ENCODE measurements at regions not wholly inside any gene's neighbourhood (a gene's known extent, or its start where the extent isn't known, plus 50 kb on each side); places are given as distances from the start of the nearest gene placed in this dataset.

DNA sequence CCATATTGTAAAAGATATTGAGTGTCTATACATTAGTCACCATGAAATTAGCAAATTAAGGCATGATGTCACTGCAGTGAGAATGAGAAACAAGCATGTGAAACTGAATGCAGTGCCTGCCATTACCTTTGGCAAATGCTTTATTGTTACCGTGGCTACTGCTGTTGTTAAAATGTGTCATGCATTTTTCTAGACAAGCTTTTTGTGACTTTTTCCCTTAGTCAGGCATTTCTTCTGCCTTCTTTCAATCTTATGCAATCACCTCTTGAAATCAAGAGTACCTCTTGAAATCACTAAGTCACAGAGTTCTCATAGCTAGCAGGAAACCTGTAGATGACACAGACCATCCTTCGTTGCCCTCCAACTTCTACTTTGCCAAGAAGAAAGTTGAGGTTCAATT is 461.7 kb upstream of the TENM4 start:
- ATAC-seq (no peak), DNase-seq (ENCODE audit: low spot score) (no peak)

DNA sequence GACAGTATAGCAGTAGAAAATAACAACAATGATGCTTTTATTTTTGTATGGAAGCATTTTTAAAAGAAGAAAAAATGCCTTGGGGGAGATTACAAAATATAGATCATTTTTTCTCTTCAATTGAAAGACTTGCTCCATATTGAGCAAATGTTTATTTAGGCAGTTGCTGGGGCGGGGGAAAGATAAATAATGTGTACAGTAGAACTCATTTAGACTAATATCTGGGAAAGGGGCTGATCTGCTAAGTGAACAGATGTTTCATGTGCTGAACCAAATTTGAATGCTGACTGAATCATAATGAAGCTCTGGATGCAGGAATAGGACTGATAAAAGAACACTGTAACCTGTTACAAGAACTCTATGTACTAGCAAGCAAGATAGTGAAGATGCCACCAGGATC is 457.1 kb upstream of the TENM4 start:
- no peak for ATAC-seq
- no peak for DNase-seq (ENCODE audit: low spot score)

DNA sequence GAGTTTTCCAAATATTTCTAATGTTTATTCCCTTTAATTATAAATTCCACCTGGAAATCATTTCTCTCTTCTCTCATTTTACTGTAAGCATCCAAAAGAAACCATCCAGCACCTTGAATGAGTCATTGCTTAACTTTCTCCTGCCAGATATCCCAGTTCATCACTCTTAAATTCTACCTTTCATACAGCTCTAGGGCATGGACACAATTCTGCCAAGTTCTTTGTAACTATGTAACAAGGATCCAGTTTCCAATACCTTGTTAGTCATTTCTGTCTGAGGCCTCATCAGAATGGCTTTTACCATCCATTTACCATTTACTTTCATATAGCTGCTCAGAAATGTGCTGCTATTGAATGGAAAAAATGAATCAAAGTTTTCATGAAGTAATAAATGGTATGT is 455.4 kb upstream of the TENM4 start:
- ATAC-seq (no peak), DNase-seq (ENCODE audit: low spot score) (no peak)

DNA sequence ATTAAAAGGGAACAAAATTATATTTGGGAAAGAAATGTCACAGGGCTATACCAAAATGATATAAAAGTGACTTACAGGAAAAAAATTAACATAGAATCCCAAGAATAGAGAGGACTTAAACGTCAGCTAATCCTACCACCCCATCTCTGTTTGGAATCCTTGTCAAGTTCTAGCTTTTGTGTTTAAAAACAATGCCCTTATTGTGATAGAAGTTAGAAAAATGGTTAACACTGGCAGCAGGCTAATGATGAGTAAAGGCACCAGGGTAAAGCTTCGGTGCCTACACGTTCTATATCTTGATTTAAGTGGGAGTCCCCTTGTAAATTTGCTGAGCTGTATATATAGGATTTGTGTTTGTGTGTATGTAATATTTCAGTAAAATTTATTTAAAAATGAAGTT is 453.3 kb upstream of the TENM4 start:
- ATAC-seq (no peak), DNase-seq (ENCODE audit: low spot score) (no peak)

DNA sequence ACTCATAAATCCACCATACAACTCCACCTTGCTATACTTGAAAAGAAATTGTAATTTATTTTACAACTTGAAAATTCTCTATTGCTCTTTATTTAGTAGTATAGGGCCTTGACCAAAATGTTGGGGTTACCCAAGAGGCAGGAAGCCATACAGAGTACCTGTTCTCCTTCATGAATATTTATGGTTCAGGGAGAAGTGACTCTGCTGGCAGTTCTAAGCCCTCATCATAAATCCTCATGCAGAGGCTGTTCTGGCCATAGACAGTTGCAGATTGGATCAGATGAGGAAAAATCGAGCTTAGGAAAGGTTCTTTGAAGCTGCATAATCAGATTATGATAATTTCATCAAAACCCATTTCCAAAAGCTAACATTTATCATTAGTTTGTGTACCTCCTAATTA is 449.4 kb upstream of the TENM4 start:
- DNase-seq (ENCODE audit: low spot score) (no peak), ATAC-seq (no peak)

DNA sequence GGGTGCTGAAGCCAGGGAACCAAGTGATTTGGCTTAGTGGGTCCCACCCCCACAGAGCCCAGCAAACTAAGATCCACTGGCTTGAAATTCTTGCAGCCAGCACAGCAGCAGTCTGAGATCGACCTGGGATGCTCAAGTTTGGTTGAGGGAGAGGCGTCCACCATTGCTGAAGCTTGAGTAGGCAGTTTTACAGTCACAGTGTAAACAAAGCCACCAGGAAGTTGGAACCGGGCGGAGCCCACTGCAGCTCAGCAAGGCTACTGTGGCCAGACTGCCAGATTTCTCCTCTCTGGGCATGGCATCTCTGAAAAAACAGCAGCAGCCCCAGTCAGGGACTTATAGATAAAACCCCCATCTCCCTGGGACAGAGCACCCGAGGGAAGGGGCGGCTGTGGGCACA is 424.1 kb upstream of the TENM4 start:
- no peak for ATAC-seq
- DNase-seq (ENCODE audit: low spot score) = no peak

DNA sequence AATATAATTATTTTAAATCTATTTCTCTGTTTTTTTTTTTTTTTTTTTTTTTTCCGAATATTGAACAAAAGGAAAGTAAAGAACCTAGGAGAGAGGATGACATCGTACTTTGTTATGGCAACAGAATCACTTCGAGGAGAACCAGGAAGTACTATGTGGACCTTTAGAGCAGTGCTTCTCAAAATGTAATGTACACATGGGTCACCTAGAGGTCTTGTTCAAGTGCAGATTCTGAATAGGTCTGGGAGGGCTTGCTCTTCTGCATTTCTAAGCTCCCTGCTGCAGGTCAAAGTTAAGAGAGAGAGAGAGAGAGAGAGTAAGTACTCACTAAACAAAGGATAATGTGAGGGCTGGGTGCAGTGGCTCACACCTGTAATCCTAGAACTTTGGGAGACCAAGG is 419.5 kb upstream of the TENM4 start:
- DNase-seq (ENCODE audit: low spot score) (no peak), ATAC-seq (no peak)

DNA sequence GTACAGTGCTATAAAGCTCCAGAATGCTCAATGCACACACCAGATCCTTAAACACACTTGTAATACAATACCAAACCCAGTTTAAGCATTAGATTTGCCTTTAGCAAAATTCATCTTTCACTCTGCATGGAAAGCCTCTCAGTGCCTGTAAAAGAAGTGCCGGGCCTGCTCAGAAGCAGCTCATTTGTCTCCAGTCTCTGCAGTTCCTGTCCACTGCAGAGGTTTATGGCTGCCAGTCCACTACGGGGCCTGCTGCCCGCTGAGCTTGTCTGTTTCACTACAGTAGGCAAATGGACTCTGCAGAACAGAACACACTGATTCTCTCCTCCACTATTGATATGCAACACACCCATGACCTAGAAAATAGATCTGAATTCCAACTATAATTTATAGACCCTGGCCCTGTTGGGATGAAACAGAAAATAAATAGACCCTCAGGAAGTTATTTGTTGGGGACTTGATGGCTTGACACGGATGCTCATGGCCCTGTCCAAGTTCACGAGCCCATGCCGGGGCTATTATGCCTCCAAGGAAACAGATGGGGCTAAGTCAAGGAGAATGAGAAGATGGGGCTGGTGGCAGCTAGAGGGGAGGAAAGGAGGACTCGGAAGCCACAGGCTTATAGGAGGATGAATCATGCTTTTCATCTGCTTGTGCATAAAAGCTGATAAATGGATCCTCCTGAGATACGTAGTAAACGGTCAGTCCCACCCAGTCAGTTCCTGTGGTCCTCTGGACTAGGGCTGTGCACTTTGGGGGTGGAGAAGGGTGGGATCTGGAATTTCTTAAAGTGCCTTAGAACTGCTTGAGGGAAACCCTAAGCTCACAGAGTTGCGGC is 416.8 kb upstream of the TENM4 start:
- no peak for ATAC-seq
- no peak for DNase-seq (ENCODE audit: low spot score)

DNA sequence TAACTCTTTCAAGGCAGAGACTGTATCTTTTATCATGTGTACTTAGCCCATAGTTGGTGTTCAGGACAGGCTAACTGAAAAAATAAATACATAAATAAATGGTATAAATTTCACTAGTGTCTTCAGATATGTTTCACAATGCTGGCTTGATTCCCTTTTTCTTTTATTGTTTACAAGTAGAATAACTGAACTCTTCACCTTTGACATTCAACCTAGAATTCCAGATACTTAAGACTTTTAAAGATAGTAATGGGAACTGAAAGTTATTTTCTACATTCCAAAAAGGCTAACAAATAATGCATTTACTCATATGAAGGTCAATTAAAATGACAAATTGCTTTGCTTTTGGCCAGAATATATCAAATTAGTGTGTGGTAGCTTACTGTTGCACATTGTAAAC is 411.3 kb upstream of the TENM4 start:
- no peak for DNase-seq (ENCODE audit: low spot score)
- no peak for ATAC-seq

DNA sequence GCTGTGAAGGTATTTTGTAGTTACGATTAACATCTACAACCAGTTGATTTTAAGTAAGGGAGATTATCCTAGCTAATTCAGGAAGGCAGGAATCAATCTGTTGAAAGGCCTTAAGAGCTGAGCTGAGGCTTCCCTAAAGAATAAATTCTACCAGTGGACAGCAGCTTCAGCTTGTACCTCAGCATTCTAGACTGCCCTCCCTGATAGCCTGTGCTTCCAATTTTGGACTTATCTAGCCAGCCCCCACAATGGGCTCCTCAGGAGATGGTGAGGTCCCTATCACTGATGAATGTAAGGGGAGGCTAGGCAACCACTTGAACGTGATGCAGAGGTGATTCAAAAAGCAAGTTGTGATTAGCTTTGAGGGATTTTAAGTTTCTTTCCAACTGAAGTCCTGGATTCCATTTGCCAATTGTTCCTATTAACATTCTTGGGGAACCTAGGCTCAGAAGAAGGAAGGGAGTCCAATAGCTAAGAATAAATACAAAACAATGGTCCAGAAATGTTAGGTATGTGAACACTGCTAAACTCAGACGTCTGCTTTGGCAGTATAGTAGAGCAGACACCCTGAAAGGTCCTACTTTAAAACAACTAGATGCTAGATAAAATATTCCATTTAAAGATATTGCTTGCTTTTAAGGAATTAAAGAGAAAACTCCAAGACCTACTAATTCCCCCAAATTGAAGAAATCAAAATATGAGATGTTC is 404.3 kb upstream of the TENM4 start:
- no peak for DNase-seq (ENCODE audit: low spot score)
- ATAC-seq = no peak

DNA sequence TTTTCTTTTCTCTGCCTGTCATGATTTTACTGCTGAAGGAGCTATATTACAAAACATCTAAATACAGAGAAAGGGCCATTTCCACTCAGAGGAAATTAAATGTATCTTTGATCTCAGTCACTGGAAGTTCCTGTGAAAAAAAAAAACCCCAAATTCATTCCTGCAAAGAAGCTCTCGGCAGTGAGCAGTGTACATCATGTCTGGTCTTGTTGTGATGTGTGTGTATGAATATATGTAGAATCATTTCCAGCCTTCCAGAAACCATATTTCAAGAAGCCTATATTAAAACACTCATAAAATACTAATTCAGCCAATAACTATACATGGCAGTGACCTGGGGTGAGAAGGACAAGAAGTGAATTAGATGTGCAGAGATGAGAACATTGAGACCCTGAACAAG is 393.2 kb upstream of the TENM4 start:
- no peak for ATAC-seq
- no peak for DNase-seq (ENCODE audit: low spot score)

DNA sequence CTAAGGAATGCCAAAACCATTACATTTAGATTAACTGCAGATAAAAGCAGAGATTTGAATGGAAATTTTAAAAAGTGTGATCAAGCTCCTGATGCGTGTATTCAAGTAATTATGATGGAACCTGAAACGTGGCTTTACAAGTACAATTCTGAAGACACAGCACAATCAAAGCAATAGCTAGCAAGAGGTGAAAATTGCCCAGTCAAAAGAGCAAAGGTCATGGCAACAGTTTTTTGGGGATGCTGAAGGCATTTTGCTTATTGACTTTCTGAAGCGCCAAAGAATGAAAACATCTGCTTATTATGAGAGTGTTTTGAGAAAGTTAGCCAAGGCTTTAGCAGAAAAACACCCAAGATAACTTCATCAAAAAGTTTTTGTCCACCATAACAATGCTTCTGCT is 389.6 kb upstream of the TENM4 start:
- no peak for ATAC-seq

DNA sequence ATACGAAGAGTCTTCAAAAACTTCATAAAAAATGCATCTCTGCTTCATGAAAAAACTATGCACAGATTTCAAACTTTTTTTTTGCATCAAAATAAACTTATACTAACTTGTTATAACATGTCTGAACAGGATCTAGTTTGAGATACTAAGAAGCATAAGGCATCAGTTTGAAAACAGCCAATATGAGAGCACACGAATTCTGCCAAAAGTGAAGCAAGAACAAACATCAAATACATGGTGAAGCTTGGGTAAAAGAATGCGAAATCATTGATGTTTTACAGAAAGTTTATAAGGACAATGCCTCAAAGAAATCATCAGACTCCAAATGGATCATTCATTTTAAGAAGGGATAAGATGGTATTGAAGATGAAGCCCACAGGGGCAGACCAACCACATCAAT is 389.1 kb upstream of the TENM4 start:
- DNase-seq (ENCODE audit: low spot score) (no peak), ATAC-seq (no peak)

More for the DNA sequence above, 389.6 kb upstream of the TENM4 start:
- no peak for DNase-seq (ENCODE audit: low spot score)

DNA sequence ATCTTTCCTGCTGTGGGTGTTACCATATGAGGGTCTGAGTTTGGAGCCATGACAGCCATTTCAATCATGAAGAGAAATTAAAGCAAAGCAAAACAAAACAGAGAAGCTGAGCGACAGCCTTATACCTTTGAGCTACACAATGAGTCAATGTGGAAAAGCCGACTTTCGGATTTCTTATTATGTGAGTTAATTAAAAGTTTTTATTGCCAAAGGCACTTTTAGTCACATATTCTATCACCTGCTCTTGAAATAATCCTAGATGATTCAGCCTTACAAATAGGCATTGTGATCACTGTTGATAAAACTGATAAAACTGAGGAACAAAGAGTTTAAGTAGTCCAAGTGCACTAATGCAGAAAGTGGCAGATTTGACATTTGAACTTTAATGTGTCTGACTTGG is 381.9 kb upstream of the TENM4 start:
- no peak for DNase-seq (ENCODE audit: low spot score)
- no peak for ATAC-seq

DNA sequence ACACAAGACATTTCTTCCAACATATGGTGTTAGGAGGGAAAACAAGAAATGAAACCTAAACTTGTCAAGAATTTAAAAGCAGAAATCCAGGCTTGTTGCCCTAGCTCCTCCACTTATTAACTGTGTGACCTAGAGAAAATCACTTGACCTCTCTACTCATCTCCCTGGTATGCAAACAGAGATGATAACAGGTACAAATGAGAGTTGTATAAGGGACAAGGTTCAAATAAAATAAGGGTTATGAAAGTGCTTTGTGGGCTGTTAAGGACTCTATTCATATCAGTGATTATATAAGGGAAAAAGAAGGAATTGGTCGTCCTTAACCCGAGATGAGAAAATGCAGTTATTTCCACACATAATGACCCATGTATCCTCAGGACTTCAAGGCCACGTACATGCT is 372.7 kb upstream of the TENM4 start:
- no peak for ATAC-seq
- DNase-seq (ENCODE audit: low spot score) = no peak

DNA sequence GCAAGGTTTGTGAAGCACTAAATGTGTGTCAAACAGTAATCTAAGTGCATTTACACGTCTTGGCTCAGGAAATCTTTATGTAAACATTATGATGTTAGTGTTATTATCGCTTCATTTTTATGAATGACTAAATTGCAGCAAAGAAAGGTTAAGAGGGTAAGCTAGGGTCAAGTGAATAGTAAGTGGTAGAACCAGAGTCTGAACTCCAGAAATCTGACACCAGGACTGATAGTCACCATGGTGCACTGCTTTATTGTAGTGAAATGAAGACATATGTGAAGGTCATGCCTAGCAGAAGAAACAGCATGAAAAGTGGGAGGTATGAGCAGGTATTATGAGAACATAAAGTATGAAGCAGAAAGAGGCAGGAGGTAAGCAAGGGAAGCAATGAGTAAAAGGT is 368.7 kb upstream of the TENM4 start:
- no peak for ATAC-seq
- DNase-seq (ENCODE audit: low spot score) = no peak

DNA sequence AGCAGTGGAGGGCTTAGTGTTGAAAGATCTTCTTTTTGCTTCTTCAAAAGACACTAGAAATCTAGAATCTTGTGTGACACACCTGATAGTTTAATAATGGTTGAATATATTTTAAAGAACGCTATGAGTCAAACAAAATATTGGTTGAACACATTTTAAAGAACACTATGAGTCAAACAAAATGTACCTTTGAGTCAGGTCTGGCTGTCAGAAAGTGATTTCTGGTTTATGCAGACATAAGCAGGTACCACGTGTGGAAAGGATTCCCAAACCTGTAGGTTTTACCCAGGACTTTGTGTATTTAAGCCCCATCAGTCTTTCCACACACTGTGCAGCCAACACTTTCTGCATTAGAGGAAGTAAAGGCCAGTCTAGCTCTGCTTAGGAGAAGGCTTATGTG is 366.7 kb upstream of the TENM4 start:
- ATAC-seq (no peak), DNase-seq (ENCODE audit: low spot score) (no peak)

DNA sequence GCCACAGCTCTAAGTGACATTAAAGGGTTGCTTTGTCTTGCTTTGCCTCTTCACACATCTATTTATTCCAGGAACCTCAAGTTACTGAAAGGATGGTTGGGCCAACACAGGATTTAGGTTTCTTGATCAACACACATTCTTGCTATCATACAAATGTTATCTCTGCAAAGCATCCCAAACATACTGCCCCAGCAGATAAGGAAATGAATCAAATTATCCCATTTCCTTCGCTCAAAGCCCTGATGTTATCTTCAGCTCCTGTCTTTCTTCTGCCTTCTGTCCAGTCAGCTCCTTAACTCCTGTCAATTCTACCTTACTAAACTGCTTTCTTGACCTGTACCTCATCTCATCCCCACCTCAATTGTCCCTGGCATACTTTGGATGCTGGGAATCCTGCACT is 355.9 kb upstream of the TENM4 start:
- no peak for ATAC-seq

DNA sequence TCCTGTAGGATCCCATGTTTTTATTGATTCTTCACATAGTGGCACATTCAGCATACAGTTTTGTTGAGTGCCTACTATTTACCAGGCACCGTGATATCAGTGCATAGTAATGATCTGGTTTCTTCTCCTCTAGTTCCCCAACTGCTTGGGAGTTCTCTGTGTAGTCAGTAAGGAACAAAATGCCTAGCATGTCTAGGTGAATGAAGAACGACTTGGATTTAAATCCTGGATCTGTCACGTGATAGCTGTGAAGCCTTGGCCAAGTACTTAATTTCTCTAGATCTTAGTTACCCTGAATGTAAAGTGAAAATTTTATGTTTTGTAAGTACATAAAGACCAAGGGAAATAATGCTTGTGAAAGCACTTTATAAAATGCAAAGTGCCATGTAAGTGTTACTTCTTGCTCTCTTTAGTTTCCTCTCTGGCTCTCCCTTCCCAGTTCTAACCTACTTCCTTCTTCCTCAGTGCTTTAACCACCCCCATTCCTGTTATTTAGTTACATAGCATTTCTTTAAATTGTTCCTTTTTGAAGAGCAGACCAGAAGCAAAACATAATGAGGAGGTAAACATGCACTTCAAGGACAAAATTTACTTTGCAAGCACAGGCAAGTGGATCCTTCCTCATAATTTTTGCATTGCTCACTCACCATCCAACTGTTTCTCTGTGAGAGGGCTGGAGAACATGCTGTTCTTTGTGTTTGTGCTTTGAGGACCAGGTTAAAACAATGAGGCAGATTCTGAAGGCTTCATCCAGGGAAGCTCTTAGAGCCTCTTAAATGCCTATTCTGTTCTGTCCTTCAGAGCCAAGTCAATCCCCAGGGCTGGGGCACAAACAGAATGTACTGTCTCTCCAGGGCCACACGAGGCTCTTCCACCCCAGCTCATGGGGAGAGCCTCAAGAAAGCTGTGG is 353.9 kb upstream of the TENM4 start:
- DNase-seq (ENCODE audit: low spot score) (no peak), ATAC-seq (peak; percentile 23)

More for the DNA sequence above, 355.9 kb upstream of the TENM4 start:
- no peak for DNase-seq (ENCODE audit: low spot score)

DNA sequence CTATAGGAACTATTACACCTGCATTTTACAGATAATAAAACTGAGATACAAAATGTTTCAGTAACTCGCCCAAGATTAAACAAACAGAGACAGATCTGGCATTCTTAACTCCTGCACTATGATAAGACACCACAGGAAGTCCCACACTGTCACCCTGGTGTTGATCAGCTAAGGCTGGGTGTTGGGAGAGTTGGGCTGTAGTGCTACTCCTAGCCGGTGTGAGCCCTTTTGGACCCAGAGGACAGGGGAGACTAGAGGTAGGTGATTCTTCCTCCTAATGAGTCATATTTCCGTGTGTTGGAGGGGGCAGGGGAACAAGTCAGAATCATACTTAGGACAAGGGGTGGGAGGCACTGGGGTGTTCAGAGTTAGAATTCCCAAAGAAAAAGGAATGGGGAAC is 353.2 kb upstream of the TENM4 start:
- DNase-seq (ENCODE audit: low spot score) (no peak), ATAC-seq (no peak)

DNA sequence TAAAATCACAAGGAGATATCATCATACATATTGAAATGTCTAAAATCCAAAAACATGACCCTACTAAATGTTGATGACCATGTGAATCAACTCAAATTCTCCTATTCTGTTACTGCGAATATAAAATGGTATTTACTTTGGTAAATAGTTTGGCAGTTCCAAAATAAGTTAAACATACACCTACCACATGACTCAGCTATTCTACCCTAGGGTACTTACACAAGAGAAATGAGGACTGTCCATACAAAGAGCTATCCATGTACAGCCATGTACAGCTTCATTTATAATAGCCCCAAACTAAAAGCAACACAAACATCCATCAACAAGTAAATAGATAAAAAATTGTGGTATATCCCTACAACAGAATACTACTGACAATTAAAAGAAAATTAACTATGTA is 346.1 kb upstream of the TENM4 start:
- DNase-seq (ENCODE audit: low spot score) (no peak), ATAC-seq (no peak)

DNA sequence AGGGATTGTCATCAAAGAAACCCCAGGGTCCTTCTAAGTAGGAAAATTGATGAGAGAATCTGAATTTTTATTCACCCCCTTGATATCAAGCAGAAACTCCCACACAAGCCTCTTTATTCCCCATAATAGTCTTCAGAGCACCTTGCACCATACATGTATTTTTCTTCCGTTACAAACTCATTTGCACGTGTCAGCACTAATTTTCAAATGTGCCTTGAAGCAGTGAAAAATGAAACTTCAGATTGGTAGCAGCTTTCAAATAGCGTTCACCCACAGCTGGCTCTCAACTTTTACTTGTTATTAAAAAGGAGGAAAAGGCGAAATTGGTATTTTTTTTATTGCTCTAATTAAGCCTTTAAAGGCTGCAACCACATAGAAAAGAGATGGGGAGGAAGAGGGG is 343.0 kb upstream of the TENM4 start:
- ATAC-seq (no peak), DNase-seq (ENCODE audit: low spot score) (no peak)

Data from left lobe of liver (tissue), 2 donors.